Breast epithelium (tissue), 4 donors: ENCODE measurements at regions not wholly inside any gene's neighbourhood (a gene's known extent, or its start where the extent isn't known, plus 50 kb on each side); places are given as distances from the start of the nearest gene placed in this dataset.

Experiments
- DNase-seq, 2 donors: peaks; one replicate each; pipeline ENCODE4 v3.0.0-alpha.2; 2019; ENCODE audit warnings: low spot score in 2 of 2
- H3K27ac ChIP-seq, 2 donors: fragments of 200-600 bp; sonication (generic) in 1 of 2; one replicate each; pipeline ENCODE4 v1.5.1; 2016 to 2019; ENCODE audit warnings: mild to moderate bottlenecking in 1 of 2
- H3K27me3 ChIP-seq, 2 donors: fragments of 200-600 bp; sonication (generic) in 1 of 2; one replicate each; pipeline versions ENCODE4 v1.5.1 to v1.6.0; 2017 to 2019; ENCODE audit warnings: control low read depth in 1 of 2, mild to moderate bottlenecking in 1 of 2
- H3K36me3 ChIP-seq: fragments of 200-600 bp; one replicate; pipeline ENCODE4 v1.5.1; 2019
- H3K4me1 ChIP-seq, 2 donors: fragments of 200-600 bp; sonication (generic); one replicate each; pipeline ENCODE4 v1.5.1; 2016 to 2019; ENCODE audit warnings: control low read depth in 1 of 2
- H3K4me3 ChIP-seq, 3 donors: fragments of 200-600 bp; sonication (generic); 1 replicate in 2 of 3; 2 replicates in 1 of 3; pipeline ENCODE4 v1.5.1; 2016 to 2019; ENCODE audit warnings: mild to moderate bottlenecking in 3 of 3, moderate library complexity in 2 of 3
- H3K9me3 ChIP-seq, 2 donors: fragments of 200-600 bp; sonication (generic) in 1 of 2; one replicate each; pipeline ENCODE4 v1.5.1; 2016 to 2019; ENCODE audit warnings: control low read depth in 1 of 2
- POLR2A ChIP-seq: fragments of 450-650 bp; IDR thresholded peaks from one replicate; pipeline ENCODE4 v1.6.1; 2016; ENCODE audit warnings: antibody characterized with exemption, mild to moderate bottlenecking, moderate library complexity
- POLR2AphosphoS5 ChIP-seq, 3 donors: sonication (generic); formaldehyde crosslinking; IDR thresholded peaks; one replicate each; pipeline ENCODE4 v1.6.1; 2017; ENCODE audit warnings: antibody characterized with exemption in 3 of 3
- intact Hi-C: fragments of 100-400 bp; cut with DNase I; formaldehyde crosslinking; loops from one replicate; pipeline ENCODE4 v1.15.1; 2023; ENCODE audit warnings: low total_unique reads
- TF ChIP-seq, protein P1 (sequence below), 3 donors: fragments of 450-650 bp; IDR thresholded peaks; one replicate each; pipeline ENCODE4 v1.5.1; 2016 to 2017; ENCODE audit warnings: antibody characterized with exemption in 3 of 3, mild to moderate bottlenecking in 3 of 3, moderate library complexity in 3 of 3

DNA sequence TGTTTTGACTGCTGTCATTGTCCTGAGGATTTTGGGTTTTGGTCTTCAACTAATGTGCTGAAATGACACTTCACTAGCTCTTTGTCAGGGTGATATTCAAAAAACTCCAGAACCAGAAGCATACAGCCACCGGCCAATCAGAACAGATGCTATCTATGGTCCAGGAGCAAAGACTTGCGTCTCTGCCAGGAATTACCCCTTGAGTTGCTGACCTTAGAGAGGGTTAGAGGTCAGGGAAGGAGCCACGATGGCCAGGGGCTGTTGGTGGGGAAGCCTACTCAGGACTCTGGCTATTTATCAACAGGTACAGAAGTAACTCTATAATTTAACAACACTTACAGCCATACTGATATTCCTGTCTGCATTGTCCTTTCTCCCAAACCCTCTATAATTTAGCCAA is 356.8 kb downstream of the EFNA5 start:
- no peak overlapping the region for H3K4me3 ChIP-seq
- no peaks in the 10 kb centered on the region for H3K27me3 ChIP-seq
- no peak for TF ChIP-seq POLR2A
- TF ChIP-seq POLR2AphosphoS5 (IDR thresholded peaks at IDR 0.05): no peak
- TF ChIP-seq, protein P1, sequence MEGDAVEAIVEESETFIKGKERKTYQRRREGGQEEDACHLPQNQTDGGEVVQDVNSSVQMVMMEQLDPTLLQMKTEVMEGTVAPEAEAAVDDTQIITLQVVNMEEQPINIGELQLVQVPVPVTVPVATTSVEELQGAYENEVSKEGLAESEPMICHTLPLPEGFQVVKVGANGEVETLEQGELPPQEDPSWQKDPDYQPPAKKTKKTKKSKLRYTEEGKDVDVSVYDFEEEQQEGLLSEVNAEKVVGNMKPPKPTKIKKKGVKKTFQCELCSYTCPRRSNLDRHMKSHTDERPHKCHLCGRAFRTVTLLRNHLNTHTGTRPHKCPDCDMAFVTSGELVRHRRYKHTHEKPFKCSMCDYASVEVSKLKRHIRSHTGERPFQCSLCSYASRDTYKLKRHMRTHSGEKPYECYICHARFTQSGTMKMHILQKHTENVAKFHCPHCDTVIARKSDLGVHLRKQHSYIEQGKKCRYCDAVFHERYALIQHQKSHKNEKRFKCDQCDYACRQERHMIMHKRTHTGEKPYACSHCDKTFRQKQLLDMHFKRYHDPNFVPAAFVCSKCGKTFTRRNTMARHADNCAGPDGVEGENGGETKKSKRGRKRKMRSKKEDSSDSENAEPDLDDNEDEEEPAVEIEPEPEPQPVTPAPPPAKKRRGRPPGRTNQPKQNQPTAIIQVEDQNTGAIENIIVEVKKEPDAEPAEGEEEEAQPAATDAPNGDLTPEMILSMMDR (IDR thresholded peaks at IDR 0.05): no peak
- peak overlapping the region; percentile 82 to 86 for H3K27ac ChIP-seq
- H3K36me3 ChIP-seq: no peaks in the 10 kb centered on the region
- intact Hi-C loops: no loop called here
- DNase-seq: no peak
- H3K4me1 ChIP-seq: no peaks in the 10 kb centered on the region
- H3K9me3 ChIP-seq: no peaks in the 10 kb centered on the region

- no peaks in the 10 kb centered on the region for H3K36me3 ChIP-seq
- intact Hi-C loops: no loop called here
- no peaks in the 10 kb centered on the region for H3K4me1 ChIP-seq
- no peaks in the 10 kb centered on the region for H3K9me3 ChIP-seq
- H3K27ac ChIP-seq: peak overlapping the region in 1 of 2 donors; percentile 86
- H3K27me3 ChIP-seq: no peaks in the 10 kb centered on the region
- H3K4me3 ChIP-seq: no peak overlapping the region
- DNase-seq: no peak
- TF ChIP-seq POLR2AphosphoS5 (IDR thresholded peaks at IDR 0.05) (no peak), POLR2A (no peak)
- TF ChIP-seq, protein P1 (IDR thresholded peaks at IDR 0.05): no peak
Observed at GRCh38 chr5:107313098-107313497, 357.6 kb downstream of the EFNA5 start.

DNA sequence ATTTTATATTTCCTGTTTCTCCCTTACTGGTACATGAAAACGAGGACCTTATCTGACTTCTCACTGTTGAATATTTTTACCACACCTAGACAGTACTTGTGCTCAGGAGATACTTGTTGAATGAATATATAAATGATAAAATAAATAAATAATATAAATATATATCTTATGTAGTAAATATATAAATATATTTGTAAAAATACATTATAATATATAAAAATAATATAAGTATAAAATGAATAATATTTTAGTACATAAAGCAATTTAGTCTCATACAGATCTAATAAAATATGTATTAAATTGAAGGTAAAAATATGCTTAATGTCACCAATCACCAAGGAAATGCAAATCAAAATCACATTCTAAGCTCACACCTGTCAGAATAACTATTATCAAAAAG is 360.6 kb downstream of the EFNA5 start:
- DNase-seq: no peak
- Histone ChIP-seq H3K4me1 (no peaks in the 10 kb centered on the region), H3K36me3 (no peaks in the 10 kb centered on the region), H3K27ac (no peak overlapping the region), H3K9me3 (no peaks in the 10 kb centered on the region), H3K27me3 (no peaks in the 10 kb centered on the region), H3K4me3 (no peak overlapping the region)
- intact Hi-C loops: no loop called here
- TF ChIP-seq, protein P1 (IDR thresholded peaks at IDR 0.05): no peak
- no peak for TF ChIP-seq POLR2A
- no peak for TF ChIP-seq POLR2AphosphoS5 (IDR thresholded peaks at IDR 0.05)

GRCh38 chr5:107306594-107306993 is 364.1 kb downstream of the EFNA5 start:
- no peak for DNase-seq
- Histone ChIP-seq H3K36me3 (no peaks in the 10 kb centered on the region), H3K27me3 (no peaks in the 10 kb centered on the region), H3K27ac (no peak overlapping the region), H3K4me3 (no peak overlapping the region), H3K9me3 (no peaks in the 10 kb centered on the region), H3K4me1 (no peaks in the 10 kb centered on the region)
- TF ChIP-seq POLR2AphosphoS5 (IDR thresholded peaks at IDR 0.05) (no peak), POLR2A (no peak)
- TF ChIP-seq, protein P1 (IDR thresholded peaks at IDR 0.05): no peak
- intact Hi-C loops: no loop called here

DNA sequence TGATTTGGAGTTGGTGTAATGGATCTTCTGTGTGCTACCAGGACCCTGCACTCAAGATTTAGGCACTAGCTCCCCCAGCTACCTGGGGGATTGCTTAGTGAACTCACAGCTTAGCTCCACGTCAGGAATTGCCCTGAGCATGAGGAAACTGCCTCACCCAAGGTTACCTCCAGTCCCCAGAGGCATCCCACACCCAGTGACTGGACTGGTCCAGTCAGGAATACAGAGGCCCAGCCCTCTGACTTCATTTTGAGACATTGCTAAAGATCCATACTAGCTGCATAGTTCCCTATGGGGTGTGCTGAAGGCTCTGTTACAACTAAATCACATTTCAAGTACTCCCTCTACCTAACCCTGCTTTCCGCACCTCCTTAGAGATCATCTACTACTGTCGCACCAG is 364.7 kb downstream of the EFNA5 start:
- TF ChIP-seq POLR2A: no peak
- TF ChIP-seq, protein P1 (IDR thresholded peaks at IDR 0.05): no peak
- TF ChIP-seq POLR2AphosphoS5 (IDR thresholded peaks at IDR 0.05): no peak
- Histone ChIP-seq H3K4me1 (no peaks in the 10 kb centered on the region), H3K4me3 (no peak overlapping the region), H3K36me3 (no peaks in the 10 kb centered on the region), H3K27me3 (no peaks in the 10 kb centered on the region), H3K9me3 (no peaks in the 10 kb centered on the region), H3K27ac (no peak overlapping the region)
- intact Hi-C loops: no loop called here
- DNase-seq: no peak
